ENCODE measurements at regions not wholly inside any gene's neighbourhood (a gene's known extent, or its start where the extent isn't known, plus 50 kb on each side); places are given as distances from the start of the nearest gene placed in this dataset.

DNA sequence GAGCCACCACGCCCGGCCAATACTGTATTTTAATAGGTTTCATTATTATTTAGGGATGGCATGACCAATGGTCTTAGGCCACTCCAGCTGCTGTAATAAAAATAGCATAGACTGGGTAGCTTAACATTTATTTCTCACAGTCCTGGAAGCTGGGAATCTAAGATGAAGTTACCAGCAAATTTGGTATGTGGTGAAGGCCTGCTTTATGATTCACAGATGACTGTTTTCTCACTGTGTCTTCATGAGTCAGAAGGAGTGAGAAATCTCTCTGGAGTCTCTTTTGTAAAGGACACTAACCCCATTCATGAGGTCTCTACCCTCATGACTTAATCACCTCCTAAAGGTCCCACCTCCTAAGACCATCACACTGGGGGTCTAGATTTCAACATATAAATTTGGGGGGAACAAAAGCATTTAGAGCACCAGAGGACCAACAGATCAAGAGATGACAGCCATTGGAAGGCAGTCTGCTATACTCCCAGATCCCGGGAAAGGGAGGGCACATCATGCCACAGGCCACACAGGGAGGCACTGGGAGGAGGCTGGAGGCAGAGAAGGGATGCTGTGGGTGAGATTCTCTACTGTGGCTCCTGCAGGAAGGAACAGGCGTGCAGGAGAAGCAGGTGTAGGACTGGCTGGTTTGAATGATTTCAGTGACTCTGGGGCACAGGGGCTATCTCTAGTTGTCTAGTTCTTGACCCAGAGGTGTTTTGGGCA lies 335.8 kb upstream of the SFRP2 start:
- no peak overlapping the region for H3K9ac ChIP-seq
- peaks cover 15% of the 10 kb centered on the region for H3K4me1 ChIP-seq (ENCODE audit: low read depth, poor library complexity, severe bottlenecking)
- TF ChIP-seq, protein P1, sequence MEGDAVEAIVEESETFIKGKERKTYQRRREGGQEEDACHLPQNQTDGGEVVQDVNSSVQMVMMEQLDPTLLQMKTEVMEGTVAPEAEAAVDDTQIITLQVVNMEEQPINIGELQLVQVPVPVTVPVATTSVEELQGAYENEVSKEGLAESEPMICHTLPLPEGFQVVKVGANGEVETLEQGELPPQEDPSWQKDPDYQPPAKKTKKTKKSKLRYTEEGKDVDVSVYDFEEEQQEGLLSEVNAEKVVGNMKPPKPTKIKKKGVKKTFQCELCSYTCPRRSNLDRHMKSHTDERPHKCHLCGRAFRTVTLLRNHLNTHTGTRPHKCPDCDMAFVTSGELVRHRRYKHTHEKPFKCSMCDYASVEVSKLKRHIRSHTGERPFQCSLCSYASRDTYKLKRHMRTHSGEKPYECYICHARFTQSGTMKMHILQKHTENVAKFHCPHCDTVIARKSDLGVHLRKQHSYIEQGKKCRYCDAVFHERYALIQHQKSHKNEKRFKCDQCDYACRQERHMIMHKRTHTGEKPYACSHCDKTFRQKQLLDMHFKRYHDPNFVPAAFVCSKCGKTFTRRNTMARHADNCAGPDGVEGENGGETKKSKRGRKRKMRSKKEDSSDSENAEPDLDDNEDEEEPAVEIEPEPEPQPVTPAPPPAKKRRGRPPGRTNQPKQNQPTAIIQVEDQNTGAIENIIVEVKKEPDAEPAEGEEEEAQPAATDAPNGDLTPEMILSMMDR (conservative IDR thresholded peaks at IDR 0.05; ENCODE audit: low read depth, low read length): no peak
- H3K27ac ChIP-seq: no peak overlapping the region
- H3K4me3 ChIP-seq (IDR thresholded peaks at IDR 0.05; ENCODE audit: insufficient read depth, low read depth, low read length): no peak overlapping the region
- peaks cover 64% of the 10 kb centered on the region for H3K27me3 ChIP-seq (ENCODE audit: insufficient read depth, low read depth)
- no peaks in the 10 kb centered on the region for H3K36me3 ChIP-seq (ENCODE audit: insufficient read depth)
- H3K4me2 ChIP-seq: no peak overlapping the region
- H3K79me2 ChIP-seq (ENCODE audit: insufficient read depth, low read depth): no peaks in the 10 kb centered on the region
- H4K20me1 ChIP-seq (ENCODE audit: insufficient read depth): no peaks in the 10 kb centered on the region
- no peak overlapping the region for H2AFZ ChIP-seq (ENCODE audit: low read depth)

DNA sequence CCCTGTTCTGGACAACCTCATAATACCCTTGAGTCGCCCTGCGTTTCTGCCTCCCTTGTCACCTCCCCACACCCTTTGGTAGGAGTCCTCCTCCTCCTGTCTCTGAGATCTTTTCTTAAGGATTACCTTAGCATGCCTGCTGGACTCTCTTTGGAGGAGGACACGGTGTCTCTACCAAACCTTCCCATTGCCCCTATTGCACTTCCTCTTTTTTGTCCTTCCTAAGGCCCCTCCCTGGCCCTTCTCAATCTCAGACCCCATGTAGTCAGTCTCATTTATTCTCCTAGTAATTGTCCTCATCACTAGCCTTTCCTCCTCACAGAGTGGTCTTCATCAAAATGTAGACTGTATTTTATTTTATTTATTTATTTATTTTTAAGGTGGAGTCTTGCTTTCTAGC lies 335.0 kb upstream of the SFRP2 start:
- Histone ChIP-seq H2AFZ (ENCODE audit: low read depth) (no peak overlapping the region), H3K36me3 (ENCODE audit: insufficient read depth) (no peaks in the 10 kb centered on the region), H3K4me2 (no peak overlapping the region), H4K20me1 (ENCODE audit: insufficient read depth) (no peaks in the 10 kb centered on the region), H3K27ac (no peak overlapping the region), H3K4me1 (ENCODE audit: low read depth, poor library complexity, severe bottlenecking) (peaks cover 18% of the 10 kb centered on the region), H3K9ac (no peak overlapping the region), H3K4me3 (IDR thresholded peaks at IDR 0.05; ENCODE audit: insufficient read depth, low read depth, low read length) (no peak overlapping the region), H3K79me2 (ENCODE audit: insufficient read depth, low read depth) (no peaks in the 10 kb centered on the region), H3K27me3 (ENCODE audit: insufficient read depth, low read depth) (peaks cover 72% of the 10 kb centered on the region)
- TF ChIP-seq, protein P1 (conservative IDR thresholded peaks at IDR 0.05; ENCODE audit: low read depth, low read length): no peak

DNA sequence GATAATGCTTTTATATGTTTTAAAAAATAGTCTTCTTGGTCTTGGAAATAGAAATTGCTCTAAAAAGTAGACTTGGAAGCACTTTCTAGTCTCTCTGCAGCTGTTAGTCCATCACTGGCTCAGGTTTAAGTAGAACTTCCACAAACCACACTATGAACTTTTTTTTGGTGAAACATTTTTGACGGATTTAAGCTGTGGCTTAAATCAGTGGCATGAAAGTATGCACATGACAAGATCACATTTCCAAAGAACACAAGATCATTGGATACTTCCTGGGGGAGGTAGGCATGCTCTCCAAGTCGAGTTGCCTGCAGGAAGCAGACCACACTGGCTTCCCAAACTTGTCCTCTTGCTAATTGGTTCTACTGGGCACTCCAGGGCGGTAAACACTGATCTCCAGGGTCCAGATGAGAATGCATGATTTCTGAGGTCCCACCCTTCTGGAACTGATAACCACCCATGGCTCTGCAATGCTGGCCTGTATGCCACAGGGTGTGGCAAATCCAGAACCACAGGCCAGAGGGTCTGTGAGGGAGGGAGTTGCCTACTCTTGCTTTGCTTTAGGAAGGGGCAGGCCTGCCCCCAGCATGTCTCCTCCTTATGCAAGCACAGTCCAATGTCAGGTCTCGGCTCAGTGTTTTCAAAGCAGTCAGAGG lies 331.9 kb upstream of the SFRP2 start:
- H3K4me2 ChIP-seq: 0 out of 2 replicates have a peak overlapping the region, but pooled peaks have one; percentile 33
- peaks cover 18% of the 10 kb centered on the region for H3K4me1 ChIP-seq (ENCODE audit: low read depth, poor library complexity, severe bottlenecking)
- H3K27me3 ChIP-seq (ENCODE audit: insufficient read depth, low read depth): peaks cover 89% of the 10 kb centered on the region
- H3K79me2 ChIP-seq (ENCODE audit: insufficient read depth, low read depth): no peaks in the 10 kb centered on the region
- no peak overlapping the region for H2AFZ ChIP-seq (ENCODE audit: low read depth)
- H3K36me3 ChIP-seq (ENCODE audit: insufficient read depth): no peaks in the 10 kb centered on the region
- H3K4me3 ChIP-seq (IDR thresholded peaks at IDR 0.05; ENCODE audit: insufficient read depth, low read depth, low read length): no peak overlapping the region
- H4K20me1 ChIP-seq (ENCODE audit: insufficient read depth): no peaks in the 10 kb centered on the region
- H3K9ac ChIP-seq: no peak overlapping the region
- TF ChIP-seq, protein P1 (conservative IDR thresholded peaks at IDR 0.05; ENCODE audit: low read depth, low read length): no peak
- H3K27ac ChIP-seq: no peak overlapping the region

DNA sequence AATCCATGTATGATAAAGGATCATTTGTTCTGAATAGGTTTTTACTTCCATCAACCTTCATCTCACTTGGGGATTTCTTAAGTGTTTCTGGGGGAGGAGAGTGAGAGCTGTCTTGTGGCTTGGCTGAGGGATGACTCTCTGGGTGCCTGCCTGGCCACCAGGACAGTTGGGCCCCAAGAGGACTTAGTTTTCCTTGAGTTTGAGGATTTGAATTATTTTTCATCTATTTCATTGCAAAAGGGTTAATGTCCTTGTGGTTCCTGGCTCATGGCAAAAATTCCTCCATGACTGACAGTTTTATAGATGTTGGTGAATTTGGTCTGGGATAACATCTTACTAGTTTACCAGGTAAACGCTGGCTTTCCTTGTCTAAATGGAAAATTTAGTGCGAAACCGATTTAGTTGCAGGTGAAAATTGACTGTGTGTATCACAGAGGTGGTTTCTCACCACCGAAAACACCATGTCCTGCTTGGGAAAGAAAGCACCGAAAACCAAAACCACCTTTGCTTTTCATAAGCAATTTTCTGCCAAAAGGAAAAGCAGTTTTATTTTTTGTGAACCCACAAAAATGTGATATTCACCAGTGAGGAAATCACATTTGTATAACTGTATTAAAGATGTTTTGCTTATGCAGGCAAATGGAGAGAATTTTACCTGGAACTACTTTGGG lies 331.3 kb upstream of the SFRP2 start:
- Histone ChIP-seq H3K4me3 (IDR thresholded peaks at IDR 0.05; ENCODE audit: insufficient read depth, low read depth, low read length) (no peak overlapping the region), H3K27me3 (ENCODE audit: insufficient read depth, low read depth) (peaks cover 82% of the 10 kb centered on the region), H3K9ac (no peak overlapping the region), H3K4me1 (ENCODE audit: low read depth, poor library complexity, severe bottlenecking) (peaks cover 18% of the 10 kb centered on the region), H3K27ac (no peak overlapping the region), H3K36me3 (ENCODE audit: insufficient read depth) (no peaks in the 10 kb centered on the region), H4K20me1 (ENCODE audit: insufficient read depth) (no peaks in the 10 kb centered on the region), H3K79me2 (ENCODE audit: insufficient read depth, low read depth) (no peaks in the 10 kb centered on the region), H2AFZ (ENCODE audit: low read depth) (no peak overlapping the region), H3K4me2 (peak overlapping the region; percentile 33; the same call in 1 of the 2 replicates)
- TF ChIP-seq, protein P1 (conservative IDR thresholded peaks at IDR 0.05; ENCODE audit: low read depth, low read length): no peak
